H9 (cell line): ENCODE measurements at regions not wholly inside any gene's neighbourhood (a gene's known extent, or its start where the extent isn't known, plus 50 kb on each side); places are given as distances from the start of the nearest gene placed in this dataset.
A peak's percentile ranks its signal among the peaks of the same experiment; 100 is the strongest.

ENCODE experiments used
- DNase-seq: peaks from one replicate; pipeline ENCODE4 v3.0.0-alpha.2; 2017
- H2AFZ ChIP-seq: one replicate; pipeline ENCODE4 v1.6.1; 2013; ENCODE audit warnings: mild to moderate bottlenecking, low read length, control low read depth, moderate library complexity
- H2AK5ac ChIP-seq: 2 replicates; pipeline ENCODE4 v1.6.1; 2013; ENCODE audit warnings: low read length, control low read depth, mixed read lengths; ENCODE audit not compliant: insufficient read length
- H2BK120ac ChIP-seq: one replicate; pipeline ENCODE4 v1.6.1; 2013; ENCODE audit warnings: low read depth, mild to moderate bottlenecking, low read length, control low read depth, inconsistent platforms; ENCODE audit not compliant: poor library complexity, severe bottlenecking
- H2BK12ac ChIP-seq: 2 replicates; pipeline ENCODE4 v1.6.1; 2013; ENCODE audit warnings: low read length, control low read depth, mixed read lengths, low read depth; ENCODE audit not compliant: insufficient read length
- H2BK15ac ChIP-seq: 2 replicates; pipeline ENCODE4 v1.6.1; 2013; ENCODE audit warnings: low read depth, low read length, control low read depth
- H2BK20ac ChIP-seq: one replicate; pipeline ENCODE4 v1.6.1; 2013; ENCODE audit warnings: low read depth, mild to moderate bottlenecking, low read length, control low read depth, inconsistent platforms; ENCODE audit not compliant: poor library complexity, severe bottlenecking
- H2BK5ac ChIP-seq: 2 replicates; pipeline ENCODE4 v1.6.1; 2013; ENCODE audit warnings: low read length, control low read depth, mixed read lengths; ENCODE audit not compliant: insufficient read length
- H3K14ac ChIP-seq: 2 replicates; pipeline ENCODE4 v1.6.1; 2013; ENCODE audit warnings: low read length, control low read depth; ENCODE audit not compliant: insufficient read depth
- H3K18ac ChIP-seq: 2 replicates; pipeline ENCODE4 v1.6.1; 2013; ENCODE audit warnings: low read depth, mild to moderate bottlenecking, mixed read lengths, low read length, control low read depth; ENCODE audit not compliant: insufficient read length
- H3K23ac ChIP-seq: 2 replicates; pipeline ENCODE4 v1.6.1; 2013; ENCODE audit warnings: low read length, control low read depth, mixed read lengths, low read depth; ENCODE audit not compliant: insufficient read length
- H3K23me2 ChIP-seq: 2 replicates; pipeline ENCODE4 v1.6.1; 2013; ENCODE audit warnings: low read depth, mild to moderate bottlenecking, mixed read lengths, low read length, control low read depth; ENCODE audit not compliant: insufficient read length, poor library complexity, severe bottlenecking
- H3K27ac ChIP-seq: 2 replicates; pipeline ENCODE4 v1.5.1; 2013; ENCODE audit warnings: low read length, control low read depth, mixed read lengths, low read depth; ENCODE audit not compliant: insufficient read length
- H3K27me3 ChIP-seq: 2 replicates; pipeline ENCODE4 v1.6.1; 2013; ENCODE audit warnings: low read length, control low read depth, inconsistent platforms; ENCODE audit not compliant: insufficient read depth
- H3K4ac ChIP-seq: 2 replicates; pipeline ENCODE4 v1.6.1; 2013; ENCODE audit warnings: low read depth, mild to moderate bottlenecking, control low read depth, inconsistent platforms, low read length, moderate library complexity
- H3K4me1 ChIP-seq: 2 replicates; pipeline ENCODE4 v1.6.1; 2013; ENCODE audit warnings: low read length, control low read depth, inconsistent platforms; ENCODE audit not compliant: insufficient read depth
- H3K4me2 ChIP-seq: 2 replicates; pipeline ENCODE4 v1.6.1; 2013; ENCODE audit warnings: low read length, control low read depth, mixed read lengths; ENCODE audit not compliant: insufficient read length, insufficient read depth
- H3K56ac ChIP-seq: 2 replicates; pipeline ENCODE4 v1.6.1; 2013; ENCODE audit warnings: low read depth, mild to moderate bottlenecking, mixed read lengths, low read length, control low read depth; ENCODE audit not compliant: insufficient read length
- H3K79me1 ChIP-seq: 2 replicates; pipeline ENCODE4 v1.6.1; 2013; ENCODE audit warnings: low read depth, mild to moderate bottlenecking, moderate library complexity, low read length, control low read depth, inconsistent platforms; ENCODE audit not compliant: insufficient read depth, poor library complexity, severe bottlenecking
- H3K79me2 ChIP-seq: 2 replicates; pipeline ENCODE4 v1.6.1; 2013; ENCODE audit warnings: low read length, control low read depth, inconsistent platforms; ENCODE audit not compliant: insufficient read depth
- H3K9ac ChIP-seq: 2 replicates; pipeline ENCODE4 v1.6.1; 2013; ENCODE audit warnings: low read length, control low read depth, mixed read lengths; ENCODE audit not compliant: insufficient read length; ENCODE audit errors: extremely low read depth
- H3K9me3 ChIP-seq: one replicate; pipeline ENCODE4 v1.6.1; 2013; ENCODE audit warnings: low read depth, low read length, inconsistent platforms; ENCODE audit not compliant: control insufficient read depth
- H3T11ph ChIP-seq: one replicate; pipeline ENCODE4 v1.6.1; 2013; ENCODE audit warnings: mild to moderate bottlenecking, low read length, control low read depth, inconsistent platforms
- H4K20me1 ChIP-seq: one replicate; pipeline ENCODE4 v1.6.1; 2013; ENCODE audit not compliant: control insufficient read depth, insufficient read length, insufficient read depth
- H4K5ac ChIP-seq: 2 replicates; pipeline ENCODE4 v1.6.1; 2013; ENCODE audit warnings: low read depth, mild to moderate bottlenecking, mixed read lengths, low read length, control low read depth; ENCODE audit not compliant: insufficient read length
- H4K8ac ChIP-seq: replicated peaks from 2 replicates; pipeline ENCODE4 v1.6.1; 2013; ENCODE audit warnings: low read length, control low read depth, mixed read lengths, low read depth; ENCODE audit not compliant: insufficient read length
- H4K91ac ChIP-seq: 2 replicates; pipeline ENCODE4 v1.6.1; 2013; ENCODE audit warnings: low read depth, mild to moderate bottlenecking, moderate library complexity, mixed read lengths, low read length, control low read depth; ENCODE audit not compliant: insufficient read length
- H3K27ac Mint-ChIP-seq, 3 experiments: 2 replicates in 2 of 3; 3 replicates in 1 of 3; pipeline ENCODE4 v1.8.0; 2020 to 2021; ENCODE audit warnings: mixed read lengths in 3 of 3, mild to moderate bottlenecking in 1 of 3, moderate library complexity in 1 of 3
- H3K27me3 Mint-ChIP-seq: 2 replicates; pipeline ENCODE4 v1.8.0; 2021; ENCODE audit warnings: low read depth, mild to moderate bottlenecking, moderate library complexity, mixed read lengths
- H3K36me3 Mint-ChIP-seq, 3 experiments: 2 replicates in 2 of 3; 3 replicates in 1 of 3; pipeline ENCODE4 v1.8.0; 2020 to 2021; ENCODE audit warnings: low read depth in 3 of 3, mixed read lengths in 3 of 3; ENCODE audit not compliant: insufficient read depth in 1 of 3
- H3K4me1 Mint-ChIP-seq, 2 experiments: 2 replicates each; pipeline ENCODE4 v1.8.0; 2020; ENCODE audit warnings: mixed read lengths in 2 of 2
- H3K4me3 Mint-ChIP-seq, 2 experiments: 2 replicates in 1 of 2; 3 replicates in 1 of 2; pipeline ENCODE4 v1.8.0; 2020 to 2021; ENCODE audit warnings: mild to moderate bottlenecking in 2 of 2, mixed read lengths in 2 of 2, moderate library complexity in 1 of 2
- H3K9me3 Mint-ChIP-seq, 2 experiments: 2 replicates in 1 of 2; 3 replicates in 1 of 2; pipeline ENCODE4 v1.8.0; 2020; ENCODE audit warnings: mild to moderate bottlenecking in 2 of 2, mixed read lengths in 2 of 2, moderate library complexity in 1 of 2
- WGBS: extraction: QIAGEN DNeasy Blood & Tissue Kit; methylation state at CpG from one replicate; pipeline ENCODE4 v1.1.7; 2013; ENCODE audit warnings: missing lambda C conversion rate, low lambda C conversion rate, mixed read lengths; ENCODE audit not compliant: insufficient read length; ENCODE audit errors: extremely low coverage; 5-methylcytosine and 5-hydroxymethylcytosine counted together
- TF ChIP-seq, protein P1 (sequence below): fragments of 200-600 bp; sonication (generic); conservative IDR thresholded peaks from 3 replicates; pipeline ENCODE4 v1.8.0; 2021; ENCODE audit warnings: antibody characterized with exemption, mild to moderate bottlenecking

DNA sequence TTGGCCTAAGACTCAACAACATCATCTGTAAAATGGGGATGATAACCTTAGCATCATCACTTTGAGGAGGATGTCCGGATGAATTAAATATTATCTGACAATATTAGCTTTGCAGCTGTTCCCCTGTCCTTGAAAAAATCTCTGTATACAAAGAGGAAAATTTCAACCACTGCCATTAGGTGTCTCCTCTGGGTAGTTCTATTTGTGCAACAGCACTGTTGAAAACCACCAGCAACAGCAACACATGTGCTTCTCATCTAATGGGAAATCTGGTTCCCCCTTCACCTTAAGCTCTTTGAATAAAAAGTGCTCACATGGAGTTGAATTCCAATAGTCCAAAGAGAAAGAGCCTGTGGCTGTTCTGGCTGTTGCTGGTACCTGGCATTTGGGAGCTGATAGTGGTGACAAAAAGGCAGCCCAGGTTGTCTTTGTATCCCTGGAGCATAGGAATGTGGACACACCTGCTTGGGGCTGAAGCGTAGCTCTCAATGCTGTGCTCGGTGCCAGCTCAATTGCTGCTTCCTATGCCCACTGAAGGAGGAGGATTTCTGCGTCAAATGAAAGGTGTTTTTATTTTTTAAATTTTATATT is 322.1 kb upstream of the MSX2 start:
- Histone ChIP-seq H2AFZ (no peak overlapping the region), H3K27ac (no peak overlapping the region), H3K4me2 (no peak overlapping the region), H3K23ac (no peak overlapping the region), H4K20me1 (no peaks in the 10 kb centered on the region), H3K18ac (no peak overlapping the region), H3K9me3 (no peaks in the 10 kb centered on the region), H4K91ac (no peak overlapping the region), H3K4me1 (0 out of 2 replicates have a peak, but pooled peaks cover 4% of the 10 kb centered on the region), H2BK120ac (no peak overlapping the region), H3K79me2 (no peaks in the 10 kb centered on the region), H2BK15ac (no peak overlapping the region), H3T11ph (no peak overlapping the region), H2BK12ac (no peak overlapping the region), H3K14ac (no peak overlapping the region), H2AK5ac (no peak overlapping the region), H4K5ac (no peak overlapping the region), H3K27me3 (no peaks in the 10 kb centered on the region), H3K4ac (no peak overlapping the region), H3K23me2 (no peaks in the 10 kb centered on the region), H3K79me1 (no peaks in the 10 kb centered on the region), H2BK5ac (no peak overlapping the region), H4K8ac (no peak overlapping the region), H3K9ac (no peak overlapping the region), H2BK20ac (no peak overlapping the region), H3K56ac (no peak overlapping the region)
- peak overlapping the region in 1 of 3 experiments; percentile 62; a peak in 1 of 7 replicates for H3K27ac Mint-ChIP-seq
- no peaks in the 10 kb centered on the region for H3K9me3 Mint-ChIP-seq
- H3K4me3 Mint-ChIP-seq, result no peak overlapping the region
- TF ChIP-seq, protein P1, sequence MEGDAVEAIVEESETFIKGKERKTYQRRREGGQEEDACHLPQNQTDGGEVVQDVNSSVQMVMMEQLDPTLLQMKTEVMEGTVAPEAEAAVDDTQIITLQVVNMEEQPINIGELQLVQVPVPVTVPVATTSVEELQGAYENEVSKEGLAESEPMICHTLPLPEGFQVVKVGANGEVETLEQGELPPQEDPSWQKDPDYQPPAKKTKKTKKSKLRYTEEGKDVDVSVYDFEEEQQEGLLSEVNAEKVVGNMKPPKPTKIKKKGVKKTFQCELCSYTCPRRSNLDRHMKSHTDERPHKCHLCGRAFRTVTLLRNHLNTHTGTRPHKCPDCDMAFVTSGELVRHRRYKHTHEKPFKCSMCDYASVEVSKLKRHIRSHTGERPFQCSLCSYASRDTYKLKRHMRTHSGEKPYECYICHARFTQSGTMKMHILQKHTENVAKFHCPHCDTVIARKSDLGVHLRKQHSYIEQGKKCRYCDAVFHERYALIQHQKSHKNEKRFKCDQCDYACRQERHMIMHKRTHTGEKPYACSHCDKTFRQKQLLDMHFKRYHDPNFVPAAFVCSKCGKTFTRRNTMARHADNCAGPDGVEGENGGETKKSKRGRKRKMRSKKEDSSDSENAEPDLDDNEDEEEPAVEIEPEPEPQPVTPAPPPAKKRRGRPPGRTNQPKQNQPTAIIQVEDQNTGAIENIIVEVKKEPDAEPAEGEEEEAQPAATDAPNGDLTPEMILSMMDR, result no peak; the same call in 2 of the 3 replicates
- peaks cover 11% of the 10 kb centered on the region for H3K27me3 Mint-ChIP-seq
- H3K4me1 Mint-ChIP-seq, result peaks cover 11% of the 10 kb centered on the region in 2 experiments; a peak in 2 of 4 replicates
- DNase-seq, result no peak
- no CpG with 5 or more reads among the region's 4 CpGs for WGBS
- H3K36me3 Mint-ChIP-seq, result no peaks in the 10 kb centered on the region
